Cardiac muscle cell (in vitro differentiated cells and primary cell): ENCODE measurements at regions not wholly inside any gene's neighbourhood (a gene's known extent, or its start where the extent isn't known, plus 50 kb on each side); places are given as distances from the start of the nearest gene placed in this dataset.

ENCODE experiments used
- DNase-seq, 2 donors: peaks; one replicate each; pipeline versions ENCODE4 v3.0.0 to v3.0.0-alpha.2; 2010 to 2017; ENCODE audit warnings: low read depth in 1 of 2, low spot score in 1 of 2
- H3K27ac ChIP-seq: fragments of 200-600 bp; sonication (generic); 2 replicates; pipeline ENCODE4 v1.5.1; 2016
- H3K27me3 ChIP-seq: fragments of 200-600 bp; sonication (generic); 2 replicates; pipeline ENCODE4 v1.6.0; 2016; ENCODE audit warnings: control low read depth
- H3K36me3 ChIP-seq: fragments of 200-600 bp; sonication (generic); 2 replicates; pipeline ENCODE4 v1.5.1; 2016; ENCODE audit warnings: control low read depth
- H3K4me1 ChIP-seq: fragments of 200-600 bp; sonication (generic); 2 replicates; pipeline ENCODE4 v1.8.1; 2017; ENCODE audit warnings: low read depth, mild to moderate bottlenecking, mixed run types
- H3K4me3 ChIP-seq: fragments of 200-600 bp; sonication (generic); 2 replicates; pipeline ENCODE4 v1.5.1; 2016; ENCODE audit warnings: mild to moderate bottlenecking
- H3K9me3 ChIP-seq: fragments of 200-600 bp; sonication (generic); 2 replicates; pipeline ENCODE4 v1.5.1; 2017; ENCODE audit warnings: low read depth, mild to moderate bottlenecking, control low read depth
- TF ChIP-seq, protein P1 (sequence below): IDR thresholded peaks from 2 replicates; pipeline ENCODE4 v1.5.1; 2012; ENCODE audit warnings: low read depth, mild to moderate bottlenecking, low read length

DNA sequence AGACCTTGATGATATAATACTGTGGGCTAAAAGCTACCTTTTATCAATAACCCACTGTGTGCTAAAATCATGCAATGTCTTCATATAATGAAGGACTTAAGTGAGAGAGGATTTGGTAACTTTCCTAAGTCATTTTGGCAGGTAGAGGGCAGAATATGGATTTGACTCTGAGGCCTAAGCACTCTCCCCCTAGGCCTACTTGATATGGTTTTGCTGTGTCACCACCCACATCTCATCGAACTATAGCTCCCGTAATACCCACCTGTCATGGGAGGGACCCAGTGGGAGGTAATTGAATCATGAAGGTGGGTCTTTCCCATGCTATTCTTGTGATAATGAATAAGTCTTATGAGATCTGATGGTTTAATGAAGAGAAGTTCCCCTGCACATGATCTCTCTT lies 229.7 kb downstream of the GBA3 start:
- Histone ChIP-seq H3K27ac (no peak overlapping the region), H3K9me3 (no peaks in the 10 kb centered on the region), H3K4me1 (no peaks in the 10 kb centered on the region), H3K36me3 (no peaks in the 10 kb centered on the region), H3K27me3 (no peaks in the 10 kb centered on the region), H3K4me3 (no peak overlapping the region)
- TF ChIP-seq, protein P1, sequence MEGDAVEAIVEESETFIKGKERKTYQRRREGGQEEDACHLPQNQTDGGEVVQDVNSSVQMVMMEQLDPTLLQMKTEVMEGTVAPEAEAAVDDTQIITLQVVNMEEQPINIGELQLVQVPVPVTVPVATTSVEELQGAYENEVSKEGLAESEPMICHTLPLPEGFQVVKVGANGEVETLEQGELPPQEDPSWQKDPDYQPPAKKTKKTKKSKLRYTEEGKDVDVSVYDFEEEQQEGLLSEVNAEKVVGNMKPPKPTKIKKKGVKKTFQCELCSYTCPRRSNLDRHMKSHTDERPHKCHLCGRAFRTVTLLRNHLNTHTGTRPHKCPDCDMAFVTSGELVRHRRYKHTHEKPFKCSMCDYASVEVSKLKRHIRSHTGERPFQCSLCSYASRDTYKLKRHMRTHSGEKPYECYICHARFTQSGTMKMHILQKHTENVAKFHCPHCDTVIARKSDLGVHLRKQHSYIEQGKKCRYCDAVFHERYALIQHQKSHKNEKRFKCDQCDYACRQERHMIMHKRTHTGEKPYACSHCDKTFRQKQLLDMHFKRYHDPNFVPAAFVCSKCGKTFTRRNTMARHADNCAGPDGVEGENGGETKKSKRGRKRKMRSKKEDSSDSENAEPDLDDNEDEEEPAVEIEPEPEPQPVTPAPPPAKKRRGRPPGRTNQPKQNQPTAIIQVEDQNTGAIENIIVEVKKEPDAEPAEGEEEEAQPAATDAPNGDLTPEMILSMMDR, result no peak
- DNase-seq, result no peak

- TF ChIP-seq, protein P1, result no peak
- no peaks in the 10 kb centered on the region for H3K9me3 ChIP-seq
- H3K4me1 ChIP-seq, result no peaks in the 10 kb centered on the region
- no peak overlapping the region for H3K4me3 ChIP-seq
- H3K36me3 ChIP-seq, result no peaks in the 10 kb centered on the region
- H3K27ac ChIP-seq, result no peak overlapping the region
- DNase-seq, result no peak
- H3K27me3 ChIP-seq, result no peaks in the 10 kb centered on the region
Measured at GRCh38 chr4:22921936-22922335, 229.2 kb downstream of the GBA3 start.

DNA sequence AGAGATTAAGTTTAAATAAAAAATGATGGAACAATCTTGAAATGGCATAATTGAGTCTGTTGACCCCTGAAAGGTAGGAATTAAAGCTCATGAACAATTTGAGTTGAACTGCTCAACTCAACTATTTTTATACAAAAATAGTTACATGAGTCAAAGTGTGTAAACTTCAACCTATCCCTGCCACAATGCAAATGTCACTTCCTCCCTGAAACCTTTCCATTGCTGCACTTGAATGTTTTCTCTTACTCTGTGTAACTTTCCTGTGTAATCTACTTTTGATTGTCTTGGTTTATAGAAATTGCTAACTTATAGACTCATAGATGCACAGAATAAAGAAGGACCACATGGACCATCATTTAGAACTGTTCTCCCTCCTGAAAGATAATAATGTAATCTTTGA lies 218.5 kb downstream of the GBA3 start:
- Histone ChIP-seq H3K9me3 (no peaks in the 10 kb centered on the region), H3K27ac (no peak overlapping the region), H3K36me3 (no peaks in the 10 kb centered on the region), H3K27me3 (no peaks in the 10 kb centered on the region), H3K4me1 (no peaks in the 10 kb centered on the region), H3K4me3 (no peak overlapping the region)
- TF ChIP-seq, protein P1, result no peak
- no peak for DNase-seq

DNA sequence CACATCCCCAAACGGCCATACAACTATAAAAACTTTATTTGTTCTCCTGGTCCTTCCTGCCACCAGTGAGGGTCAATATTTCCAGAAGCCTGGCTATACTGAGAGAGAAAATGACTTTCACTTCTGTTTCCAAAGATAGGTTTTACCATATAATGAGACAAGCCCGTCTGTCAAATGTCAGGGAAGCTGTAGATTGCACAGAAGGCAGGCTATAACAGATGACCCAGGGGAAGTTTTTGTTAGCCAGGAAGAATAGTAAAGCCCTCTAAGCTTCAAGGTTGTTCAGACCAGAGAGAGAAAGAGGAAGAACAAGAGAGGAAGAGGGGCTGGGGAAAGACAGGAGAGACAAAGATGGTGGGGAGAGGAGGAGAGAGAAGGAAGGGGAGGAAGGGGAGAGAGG lies 217.5 kb downstream of the GBA3 start:
- no peak overlapping the region for H3K27ac ChIP-seq
- DNase-seq, result no peak
- no peaks in the 10 kb centered on the region for H3K4me1 ChIP-seq
- H3K4me3 ChIP-seq, result no peak overlapping the region
- TF ChIP-seq, protein P1, result no peak
- no peaks in the 10 kb centered on the region for H3K9me3 ChIP-seq
- no peaks in the 10 kb centered on the region for H3K36me3 ChIP-seq
- H3K27me3 ChIP-seq, result no peaks in the 10 kb centered on the region

DNA sequence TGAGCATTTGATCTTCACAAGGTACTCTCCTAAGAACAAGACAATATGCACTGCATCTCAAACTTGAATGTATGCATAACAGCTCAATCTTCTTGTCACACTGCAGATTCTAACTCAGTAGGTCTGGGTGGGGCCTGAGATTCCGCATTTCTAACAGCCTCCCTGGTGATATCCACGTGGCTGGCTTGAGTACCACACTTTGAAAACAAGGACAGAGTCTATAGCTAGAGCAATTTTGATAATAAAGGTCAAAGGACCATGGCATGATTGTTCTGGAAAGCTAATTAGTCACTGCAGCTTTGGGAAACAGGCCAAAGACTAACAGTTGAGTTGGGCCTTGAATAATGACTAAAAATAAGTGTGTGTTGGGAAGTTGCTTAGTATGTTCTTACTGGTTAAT lies 213.3 kb downstream of the GBA3 start:
- no peaks in the 10 kb centered on the region for H3K9me3 ChIP-seq
- H3K36me3 ChIP-seq, result no peaks in the 10 kb centered on the region
- no peaks in the 10 kb centered on the region for H3K27me3 ChIP-seq
- DNase-seq, result peak in 1 of 2 donors; percentile 7
- H3K4me1 ChIP-seq, result peaks cover 27% of the 10 kb centered on the region
- H3K27ac ChIP-seq, result no peak overlapping the region
- no peak overlapping the region for H3K4me3 ChIP-seq
- TF ChIP-seq, protein P1, result no peak

- H3K4me1 ChIP-seq, result peaks cover 27% of the 10 kb centered on the region
- TF ChIP-seq, protein P1, result no peak
- no peak overlapping the region for H3K4me3 ChIP-seq
- no peaks in the 10 kb centered on the region for H3K36me3 ChIP-seq
- no peaks in the 10 kb centered on the region for H3K9me3 ChIP-seq
- no peaks in the 10 kb centered on the region for H3K27me3 ChIP-seq
- H3K27ac ChIP-seq, result no peak overlapping the region
- peak in 1 of 2 donors; percentile 23 for DNase-seq
Measured at GRCh38 chr4:22903913-22904312, 211.2 kb downstream of the GBA3 start.
